ENCODE measurements at regions not wholly inside any gene's neighbourhood (a gene's known extent, or its start where the extent isn't known, plus 50 kb on each side); places are given as distances from the start of the nearest gene placed in this dataset.

DNA sequence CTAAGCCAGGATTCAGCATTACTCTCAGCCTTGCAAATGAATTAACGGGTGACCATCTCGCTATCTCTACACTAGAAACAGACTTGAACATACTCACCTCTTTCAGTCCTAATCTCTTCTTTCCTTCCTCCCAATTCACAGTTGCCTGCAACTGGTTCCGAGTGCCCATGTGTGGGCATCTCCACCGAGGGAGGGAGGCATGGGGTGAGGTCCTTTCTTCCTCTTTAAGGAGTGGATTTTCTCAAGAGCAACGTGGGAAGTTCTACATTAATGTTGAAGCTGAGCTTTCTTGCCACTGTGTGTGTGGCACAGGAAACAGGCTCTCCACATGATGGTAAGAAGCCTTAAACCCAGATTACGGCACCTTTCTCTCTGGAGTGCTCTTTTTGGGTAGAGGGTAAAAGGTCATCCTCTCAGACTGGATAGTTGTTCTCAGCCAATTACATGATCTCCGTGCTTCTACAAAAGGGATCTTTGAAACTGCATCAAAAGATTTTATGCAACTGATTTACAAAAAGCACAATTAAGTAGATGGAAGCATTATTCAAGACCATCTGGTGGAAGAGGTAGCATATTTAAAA lies 286.8 kb upstream of the NR2F2 start:
- DNase-seq (ENCODE audit: low spot score) = no peak
- Mint-ChIP-seq H3K9me3 (no peaks in the 10 kb centered on the region), H3K4me1 (0 out of 3 replicates have a peak, but pooled peaks cover 3% of the 10 kb centered on the region), H3K4me3 (no peak overlapping the region), H3K27ac (no peak overlapping the region), H3K27me3 (ENCODE audit: insufficient read depth, low read depth, poor library complexity) (peaks cover 10% of the 10 kb centered on the region), H3K36me3 (ENCODE audit: low read depth) (no peaks in the 10 kb centered on the region)
- Histone ChIP-seq H3K4me2 (no peak overlapping the region), H3K36me3 (ENCODE audit: insufficient read depth) (no peaks in the 10 kb centered on the region; the same call in 1 of the 2 replicates), H3K4me1 (ENCODE audit: insufficient read depth) (no peaks in the 10 kb centered on the region), H3K9me2 (ENCODE audit: insufficient read depth) (no peaks in the 10 kb centered on the region), H3K27ac (ENCODE audit: low read depth) (no peak overlapping the region), H3F3A (replicated peaks; ENCODE audit: low read depth) (no peaks in the 10 kb centered on the region), H3K79me2 (replicated peaks; ENCODE audit: insufficient read depth) (no peaks in the 10 kb centered on the region), H3K4me3 (no peak overlapping the region), H3K27me3 (ENCODE audit: insufficient read depth) (peaks cover 24% of the 10 kb centered on the region), H2AFZ (no peak overlapping the region; the same call in 1 of the 2 replicates), H4K20me1 (replicated peaks; ENCODE audit: insufficient read depth) (no peaks in the 10 kb centered on the region)
- no peak for TF ChIP-seq POLR2AphosphoS5 (IDR thresholded peaks at IDR 0.05; ENCODE audit: low read depth)
- TF ChIP-seq, protein P1, sequence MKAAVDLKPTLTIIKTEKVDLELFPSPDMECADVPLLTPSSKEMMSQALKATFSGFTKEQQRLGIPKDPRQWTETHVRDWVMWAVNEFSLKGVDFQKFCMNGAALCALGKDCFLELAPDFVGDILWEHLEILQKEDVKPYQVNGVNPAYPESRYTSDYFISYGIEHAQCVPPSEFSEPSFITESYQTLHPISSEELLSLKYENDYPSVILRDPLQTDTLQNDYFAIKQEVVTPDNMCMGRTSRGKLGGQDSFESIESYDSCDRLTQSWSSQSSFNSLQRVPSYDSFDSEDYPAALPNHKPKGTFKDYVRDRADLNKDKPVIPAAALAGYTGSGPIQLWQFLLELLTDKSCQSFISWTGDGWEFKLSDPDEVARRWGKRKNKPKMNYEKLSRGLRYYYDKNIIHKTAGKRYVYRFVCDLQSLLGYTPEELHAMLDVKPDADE (IDR thresholded peaks at IDR 0.05) = no peak
- no peak for ATAC-seq

DNA sequence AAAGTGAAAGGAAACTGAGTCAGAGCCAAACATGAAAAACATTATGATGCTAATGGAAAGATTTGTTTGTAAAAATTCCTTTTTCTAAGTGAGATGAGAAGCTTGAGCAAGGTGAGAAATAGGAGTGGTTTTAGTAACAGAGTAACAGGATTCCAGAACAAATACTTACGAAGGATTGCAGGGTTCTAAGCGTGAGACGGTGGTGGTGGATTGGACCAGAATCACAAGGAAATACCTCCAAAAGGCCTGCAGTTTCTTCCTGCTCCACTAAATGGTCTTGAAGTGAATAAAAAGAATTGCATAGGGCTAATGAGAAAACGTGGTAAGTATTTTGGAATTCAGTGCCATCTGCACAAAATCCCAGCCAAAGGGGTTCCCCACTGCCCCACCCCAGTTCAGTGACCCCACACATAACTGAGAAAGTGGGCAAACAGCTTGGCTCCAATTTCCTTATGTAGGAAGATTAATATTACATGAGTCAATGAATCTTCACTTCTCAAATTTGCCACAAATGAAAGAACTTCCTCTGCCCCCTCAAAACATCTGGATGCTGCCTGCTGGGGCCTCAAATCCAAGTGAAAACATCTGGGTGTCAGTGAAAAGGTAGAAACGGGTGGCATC lies 283.8 kb upstream of the NR2F2 start:
- DNase-seq (ENCODE audit: low spot score) (peak; percentile 5), ATAC-seq (no peak)
- H3K4me1 ChIP-seq (ENCODE audit: insufficient read depth) = 0 out of 2 replicates have a peak, but pooled peaks cover under 1% of the 10 kb centered on the region
- no peaks in the 10 kb centered on the region; the same call in 1 of the 2 replicates for H3K36me3 ChIP-seq (ENCODE audit: insufficient read depth)
- H3F3A ChIP-seq (replicated peaks; ENCODE audit: low read depth) = no peaks in the 10 kb centered on the region
- Mint-ChIP-seq H3K36me3 (ENCODE audit: low read depth) (no peaks in the 10 kb centered on the region), H3K9me3 (no peaks in the 10 kb centered on the region), H3K27ac (no peak overlapping the region), H3K4me1 (0 out of 3 replicates have a peak, but pooled peaks cover 3% of the 10 kb centered on the region), H3K4me3 (no peak overlapping the region), H3K27me3 (ENCODE audit: insufficient read depth, low read depth, poor library complexity) (peaks cover 23% of the 10 kb centered on the region)
- no peak overlapping the region for H3K27ac ChIP-seq (ENCODE audit: low read depth)
- no peaks in the 10 kb centered on the region for H4K20me1 ChIP-seq (replicated peaks; ENCODE audit: insufficient read depth)
- no peak overlapping the region for H3K4me2 ChIP-seq
- H3K9me2 ChIP-seq (ENCODE audit: insufficient read depth) = no peaks in the 10 kb centered on the region
- no peak overlapping the region for H3K4me3 ChIP-seq
- H3K79me2 ChIP-seq (replicated peaks; ENCODE audit: insufficient read depth) = no peaks in the 10 kb centered on the region
- H3K27me3 ChIP-seq (ENCODE audit: insufficient read depth) = peaks cover 47% of the 10 kb centered on the region
- H2AFZ ChIP-seq = no peak overlapping the region
- TF ChIP-seq ZNF114 (CRISPR knock-in tag; IDR thresholded peaks at IDR 0.05) = no peak
- TF ChIP-seq, protein P2, sequence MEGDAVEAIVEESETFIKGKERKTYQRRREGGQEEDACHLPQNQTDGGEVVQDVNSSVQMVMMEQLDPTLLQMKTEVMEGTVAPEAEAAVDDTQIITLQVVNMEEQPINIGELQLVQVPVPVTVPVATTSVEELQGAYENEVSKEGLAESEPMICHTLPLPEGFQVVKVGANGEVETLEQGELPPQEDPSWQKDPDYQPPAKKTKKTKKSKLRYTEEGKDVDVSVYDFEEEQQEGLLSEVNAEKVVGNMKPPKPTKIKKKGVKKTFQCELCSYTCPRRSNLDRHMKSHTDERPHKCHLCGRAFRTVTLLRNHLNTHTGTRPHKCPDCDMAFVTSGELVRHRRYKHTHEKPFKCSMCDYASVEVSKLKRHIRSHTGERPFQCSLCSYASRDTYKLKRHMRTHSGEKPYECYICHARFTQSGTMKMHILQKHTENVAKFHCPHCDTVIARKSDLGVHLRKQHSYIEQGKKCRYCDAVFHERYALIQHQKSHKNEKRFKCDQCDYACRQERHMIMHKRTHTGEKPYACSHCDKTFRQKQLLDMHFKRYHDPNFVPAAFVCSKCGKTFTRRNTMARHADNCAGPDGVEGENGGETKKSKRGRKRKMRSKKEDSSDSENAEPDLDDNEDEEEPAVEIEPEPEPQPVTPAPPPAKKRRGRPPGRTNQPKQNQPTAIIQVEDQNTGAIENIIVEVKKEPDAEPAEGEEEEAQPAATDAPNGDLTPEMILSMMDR (conservative IDR thresholded peaks at IDR 0.05; ENCODE audit: low read depth in 2 of 2) = no peak
- no peak for TF ChIP-seq CREB1 (CRISPR knock-in tag; IDR thresholded peaks at IDR 0.05; ENCODE audit: low read depth)
- no peak for TF ChIP-seq EZH2phosphoT487 (IDR thresholded peaks at IDR 0.05; ENCODE audit: unreplicated experiment)
- no peak for TF ChIP-seq STAT1 (IDR thresholded peaks at IDR 0.05; ENCODE audit: unreplicated experiment)
- TF ChIP-seq, protein P1 (IDR thresholded peaks at IDR 0.05) = no peak
- TF ChIP-seq NANOG (IDR thresholded peaks at IDR 0.05; ENCODE audit: borderline replicate concordance) = no peak
- TF ChIP-seq, protein P3, sequence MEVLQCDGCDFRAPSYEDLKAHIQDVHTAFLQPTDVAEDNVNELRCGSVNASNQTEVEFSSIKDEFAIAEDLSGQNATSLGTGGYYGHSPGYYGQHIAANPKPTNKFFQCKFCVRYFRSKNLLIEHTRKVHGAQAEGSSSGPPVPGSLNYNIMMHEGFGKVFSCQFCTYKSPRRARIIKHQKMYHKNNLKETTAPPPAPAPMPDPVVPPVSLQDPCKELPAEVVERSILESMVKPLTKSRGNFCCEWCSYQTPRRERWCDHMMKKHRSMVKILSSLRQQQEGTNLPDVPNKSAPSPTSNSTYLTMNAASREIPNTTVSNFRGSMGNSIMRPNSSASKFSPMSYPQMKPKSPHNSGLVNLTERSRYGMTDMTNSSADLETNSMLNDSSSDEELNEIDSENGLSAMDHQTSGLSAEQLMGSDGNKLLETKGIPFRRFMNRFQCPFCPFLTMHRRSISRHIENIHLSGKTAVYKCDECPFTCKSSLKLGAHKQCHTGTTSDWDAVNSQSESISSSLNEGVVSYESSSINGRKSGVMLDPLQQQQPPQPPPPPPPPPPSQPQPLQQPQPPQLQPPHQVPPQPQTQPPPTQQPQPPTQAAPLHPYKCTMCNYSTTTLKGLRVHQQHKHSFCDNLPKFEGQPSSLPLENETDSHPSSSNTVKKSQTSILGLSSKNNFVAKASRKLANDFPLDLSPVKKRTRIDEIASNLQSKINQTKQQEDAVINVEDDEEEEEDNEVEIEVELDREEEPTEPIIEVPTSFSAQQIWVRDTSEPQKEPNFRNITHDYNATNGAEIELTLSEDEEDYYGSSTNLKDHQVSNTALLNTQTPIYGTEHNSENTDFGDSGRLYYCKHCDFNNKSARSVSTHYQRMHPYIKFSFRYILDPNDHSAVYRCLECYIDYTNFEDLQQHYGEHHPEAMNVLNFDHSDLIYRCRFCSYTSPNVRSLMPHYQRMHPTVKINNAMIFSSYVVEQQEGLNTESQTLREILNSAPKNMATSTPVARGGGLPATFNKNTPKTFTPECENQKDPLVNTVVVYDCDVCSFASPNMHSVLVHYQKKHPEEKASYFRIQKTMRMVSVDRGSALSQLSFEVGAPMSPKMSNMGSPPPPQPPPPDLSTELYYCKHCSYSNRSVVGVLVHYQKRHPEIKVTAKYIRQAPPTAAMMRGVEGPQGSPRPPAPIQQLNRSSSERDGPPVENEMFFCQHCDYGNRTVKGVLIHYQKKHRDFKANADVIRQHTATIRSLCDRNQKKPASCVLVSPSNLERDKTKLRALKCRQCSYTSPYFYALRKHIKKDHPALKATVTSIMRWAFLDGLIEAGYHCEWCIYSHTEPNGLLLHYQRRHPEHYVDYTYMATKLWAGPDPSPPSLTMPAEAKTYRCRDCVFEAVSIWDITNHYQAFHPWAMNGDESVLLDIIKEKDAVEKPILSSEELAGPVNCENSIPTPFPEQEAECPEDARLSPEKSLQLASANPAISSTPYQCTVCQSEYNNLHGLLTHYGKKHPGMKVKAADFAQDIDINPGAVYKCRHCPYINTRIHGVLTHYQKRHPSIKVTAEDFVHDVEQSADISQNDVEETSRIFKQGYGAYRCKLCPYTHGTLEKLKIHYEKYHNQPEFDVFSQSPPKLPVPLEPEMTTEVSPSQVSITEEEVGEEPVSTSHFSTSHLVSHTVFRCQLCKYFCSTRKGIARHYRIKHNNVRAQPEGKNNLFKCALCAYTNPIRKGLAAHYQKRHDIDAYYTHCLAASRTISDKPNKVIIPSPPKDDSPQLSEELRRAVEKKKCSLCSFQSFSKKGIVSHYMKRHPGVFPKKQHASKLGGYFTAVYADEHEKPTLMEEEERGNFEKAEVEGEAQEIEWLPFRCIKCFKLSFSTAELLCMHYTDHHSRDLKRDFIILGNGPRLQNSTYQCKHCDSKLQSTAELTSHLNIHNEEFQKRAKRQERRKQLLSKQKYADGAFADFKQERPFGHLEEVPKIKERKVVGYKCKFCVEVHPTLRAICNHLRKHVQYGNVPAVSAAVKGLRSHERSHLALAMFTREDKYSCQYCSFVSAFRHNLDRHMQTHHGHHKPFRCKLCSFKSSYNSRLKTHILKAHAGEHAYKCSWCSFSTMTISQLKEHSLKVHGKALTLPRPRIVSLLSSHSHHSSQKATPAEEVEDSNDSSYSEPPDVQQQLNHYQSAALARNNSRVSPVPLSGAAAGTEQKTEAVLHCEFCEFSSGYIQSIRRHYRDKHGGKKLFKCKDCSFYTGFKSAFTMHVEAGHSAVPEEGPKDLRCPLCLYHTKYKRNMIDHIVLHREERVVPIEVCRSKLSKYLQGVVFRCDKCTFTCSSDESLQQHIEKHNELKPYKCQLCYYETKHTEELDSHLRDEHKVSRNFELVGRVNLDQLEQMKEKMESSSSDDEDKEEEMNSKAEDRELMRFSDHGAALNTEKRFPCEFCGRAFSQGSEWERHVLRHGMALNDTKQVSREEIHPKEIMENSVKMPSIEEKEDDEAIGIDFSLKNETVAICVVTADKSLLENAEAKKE (CRISPR knock-in tag; IDR thresholded peaks at IDR 0.05) = no peak
